ENCODE measurements at regions not wholly inside any gene's neighbourhood (a gene's known extent, or its start where the extent isn't known, plus 50 kb on each side); places are given as distances from the start of the nearest gene placed in this dataset.

DNA sequence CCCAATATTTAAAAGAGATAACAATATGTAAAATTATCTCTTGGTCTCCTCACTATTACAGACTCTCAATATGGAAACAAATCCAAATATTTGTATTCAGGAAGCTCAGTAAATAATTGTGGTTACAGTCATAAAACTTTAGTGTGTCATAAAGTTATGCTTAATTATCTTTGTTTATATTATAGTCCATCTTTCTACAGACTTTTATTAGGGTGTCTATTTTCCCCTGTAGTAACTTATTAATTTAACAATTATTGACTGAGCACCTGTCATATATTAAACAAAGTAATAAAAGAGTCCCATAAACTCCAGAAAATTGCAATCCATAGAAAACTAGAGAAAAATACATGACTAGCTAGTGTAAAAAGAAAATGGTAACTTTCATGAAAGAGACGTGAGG, 61.6 kb upstream of the GPM6A start:
- TF ChIP-seq, protein P1, sequence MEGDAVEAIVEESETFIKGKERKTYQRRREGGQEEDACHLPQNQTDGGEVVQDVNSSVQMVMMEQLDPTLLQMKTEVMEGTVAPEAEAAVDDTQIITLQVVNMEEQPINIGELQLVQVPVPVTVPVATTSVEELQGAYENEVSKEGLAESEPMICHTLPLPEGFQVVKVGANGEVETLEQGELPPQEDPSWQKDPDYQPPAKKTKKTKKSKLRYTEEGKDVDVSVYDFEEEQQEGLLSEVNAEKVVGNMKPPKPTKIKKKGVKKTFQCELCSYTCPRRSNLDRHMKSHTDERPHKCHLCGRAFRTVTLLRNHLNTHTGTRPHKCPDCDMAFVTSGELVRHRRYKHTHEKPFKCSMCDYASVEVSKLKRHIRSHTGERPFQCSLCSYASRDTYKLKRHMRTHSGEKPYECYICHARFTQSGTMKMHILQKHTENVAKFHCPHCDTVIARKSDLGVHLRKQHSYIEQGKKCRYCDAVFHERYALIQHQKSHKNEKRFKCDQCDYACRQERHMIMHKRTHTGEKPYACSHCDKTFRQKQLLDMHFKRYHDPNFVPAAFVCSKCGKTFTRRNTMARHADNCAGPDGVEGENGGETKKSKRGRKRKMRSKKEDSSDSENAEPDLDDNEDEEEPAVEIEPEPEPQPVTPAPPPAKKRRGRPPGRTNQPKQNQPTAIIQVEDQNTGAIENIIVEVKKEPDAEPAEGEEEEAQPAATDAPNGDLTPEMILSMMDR (IDR thresholded peaks at IDR 0.05; ENCODE audit: low read depth, low read length), result no peak
- no peak for TF ChIP-seq EZH2phosphoT487 (IDR thresholded peaks at IDR 0.05; ENCODE audit: low read depth)

Data from OCI-LY3 (cell line).